H9 (cell line): ENCODE measurements at regions not wholly inside any gene's neighbourhood (a gene's known extent, or its start where the extent isn't known, plus 50 kb on each side); places are given as distances from the start of the nearest gene placed in this dataset.

ENCODE experiments used
- DNase-seq: peaks from one replicate; pipeline ENCODE4 v3.0.0-alpha.2; 2017
- H2AFZ ChIP-seq: one replicate; pipeline ENCODE4 v1.6.1; 2013; ENCODE audit warnings: mild to moderate bottlenecking, low read length, control low read depth, moderate library complexity
- H2AK5ac ChIP-seq: 2 replicates; pipeline ENCODE4 v1.6.1; 2013; ENCODE audit warnings: low read length, control low read depth, mixed read lengths; ENCODE audit not compliant: insufficient read length
- H2BK120ac ChIP-seq: one replicate; pipeline ENCODE4 v1.6.1; 2013; ENCODE audit warnings: low read depth, mild to moderate bottlenecking, low read length, control low read depth, inconsistent platforms; ENCODE audit not compliant: poor library complexity, severe bottlenecking
- H2BK12ac ChIP-seq: 2 replicates; pipeline ENCODE4 v1.6.1; 2013; ENCODE audit warnings: low read length, control low read depth, mixed read lengths, low read depth; ENCODE audit not compliant: insufficient read length
- H2BK15ac ChIP-seq: 2 replicates; pipeline ENCODE4 v1.6.1; 2013; ENCODE audit warnings: low read depth, low read length, control low read depth
- H2BK20ac ChIP-seq: one replicate; pipeline ENCODE4 v1.6.1; 2013; ENCODE audit warnings: low read depth, mild to moderate bottlenecking, low read length, control low read depth, inconsistent platforms; ENCODE audit not compliant: poor library complexity, severe bottlenecking
- H2BK5ac ChIP-seq: 2 replicates; pipeline ENCODE4 v1.6.1; 2013; ENCODE audit warnings: low read length, control low read depth, mixed read lengths; ENCODE audit not compliant: insufficient read length
- H3K14ac ChIP-seq: 2 replicates; pipeline ENCODE4 v1.6.1; 2013; ENCODE audit warnings: low read length, control low read depth; ENCODE audit not compliant: insufficient read depth
- H3K18ac ChIP-seq: 2 replicates; pipeline ENCODE4 v1.6.1; 2013; ENCODE audit warnings: low read depth, mild to moderate bottlenecking, mixed read lengths, low read length, control low read depth; ENCODE audit not compliant: insufficient read length
- H3K23ac ChIP-seq: 2 replicates; pipeline ENCODE4 v1.6.1; 2013; ENCODE audit warnings: low read length, control low read depth, mixed read lengths, low read depth; ENCODE audit not compliant: insufficient read length
- H3K23me2 ChIP-seq: 2 replicates; pipeline ENCODE4 v1.6.1; 2013; ENCODE audit warnings: low read depth, mild to moderate bottlenecking, mixed read lengths, low read length, control low read depth; ENCODE audit not compliant: insufficient read length, poor library complexity, severe bottlenecking
- H3K27ac ChIP-seq: 2 replicates; pipeline ENCODE4 v1.5.1; 2013; ENCODE audit warnings: low read length, control low read depth, mixed read lengths, low read depth; ENCODE audit not compliant: insufficient read length
- H3K27me3 ChIP-seq: 2 replicates; pipeline ENCODE4 v1.6.1; 2013; ENCODE audit warnings: low read length, control low read depth, inconsistent platforms; ENCODE audit not compliant: insufficient read depth
- H3K4ac ChIP-seq: 2 replicates; pipeline ENCODE4 v1.6.1; 2013; ENCODE audit warnings: low read depth, mild to moderate bottlenecking, control low read depth, inconsistent platforms, low read length, moderate library complexity
- H3K4me1 ChIP-seq: 2 replicates; pipeline ENCODE4 v1.6.1; 2013; ENCODE audit warnings: low read length, control low read depth, inconsistent platforms; ENCODE audit not compliant: insufficient read depth
- H3K4me2 ChIP-seq: 2 replicates; pipeline ENCODE4 v1.6.1; 2013; ENCODE audit warnings: low read length, control low read depth, mixed read lengths; ENCODE audit not compliant: insufficient read length, insufficient read depth
- H3K56ac ChIP-seq: 2 replicates; pipeline ENCODE4 v1.6.1; 2013; ENCODE audit warnings: low read depth, mild to moderate bottlenecking, mixed read lengths, low read length, control low read depth; ENCODE audit not compliant: insufficient read length
- H3K79me1 ChIP-seq: 2 replicates; pipeline ENCODE4 v1.6.1; 2013; ENCODE audit warnings: low read depth, mild to moderate bottlenecking, moderate library complexity, low read length, control low read depth, inconsistent platforms; ENCODE audit not compliant: insufficient read depth, poor library complexity, severe bottlenecking
- H3K79me2 ChIP-seq: 2 replicates; pipeline ENCODE4 v1.6.1; 2013; ENCODE audit warnings: low read length, control low read depth, inconsistent platforms; ENCODE audit not compliant: insufficient read depth
- H3K9ac ChIP-seq: 2 replicates; pipeline ENCODE4 v1.6.1; 2013; ENCODE audit warnings: low read length, control low read depth, mixed read lengths; ENCODE audit not compliant: insufficient read length; ENCODE audit errors: extremely low read depth
- H3K9me3 ChIP-seq: one replicate; pipeline ENCODE4 v1.6.1; 2013; ENCODE audit warnings: low read depth, low read length, inconsistent platforms; ENCODE audit not compliant: control insufficient read depth
- H3T11ph ChIP-seq: one replicate; pipeline ENCODE4 v1.6.1; 2013; ENCODE audit warnings: mild to moderate bottlenecking, low read length, control low read depth, inconsistent platforms
- H4K20me1 ChIP-seq: one replicate; pipeline ENCODE4 v1.6.1; 2013; ENCODE audit not compliant: control insufficient read depth, insufficient read length, insufficient read depth
- H4K5ac ChIP-seq: 2 replicates; pipeline ENCODE4 v1.6.1; 2013; ENCODE audit warnings: low read depth, mild to moderate bottlenecking, mixed read lengths, low read length, control low read depth; ENCODE audit not compliant: insufficient read length
- H4K8ac ChIP-seq: replicated peaks from 2 replicates; pipeline ENCODE4 v1.6.1; 2013; ENCODE audit warnings: low read length, control low read depth, mixed read lengths, low read depth; ENCODE audit not compliant: insufficient read length
- H4K91ac ChIP-seq: 2 replicates; pipeline ENCODE4 v1.6.1; 2013; ENCODE audit warnings: low read depth, mild to moderate bottlenecking, moderate library complexity, mixed read lengths, low read length, control low read depth; ENCODE audit not compliant: insufficient read length
- H3K27ac Mint-ChIP-seq, 3 experiments: 2 replicates in 2 of 3; 3 replicates in 1 of 3; pipeline ENCODE4 v1.8.0; 2020 to 2021; ENCODE audit warnings: mixed read lengths in 3 of 3, mild to moderate bottlenecking in 1 of 3, moderate library complexity in 1 of 3
- H3K27me3 Mint-ChIP-seq: 2 replicates; pipeline ENCODE4 v1.8.0; 2021; ENCODE audit warnings: low read depth, mild to moderate bottlenecking, moderate library complexity, mixed read lengths
- H3K36me3 Mint-ChIP-seq, 3 experiments: 2 replicates in 2 of 3; 3 replicates in 1 of 3; pipeline ENCODE4 v1.8.0; 2020 to 2021; ENCODE audit warnings: low read depth in 3 of 3, mixed read lengths in 3 of 3; ENCODE audit not compliant: insufficient read depth in 1 of 3
- H3K4me1 Mint-ChIP-seq, 2 experiments: 2 replicates each; pipeline ENCODE4 v1.8.0; 2020; ENCODE audit warnings: mixed read lengths in 2 of 2
- H3K4me3 Mint-ChIP-seq, 2 experiments: 2 replicates in 1 of 2; 3 replicates in 1 of 2; pipeline ENCODE4 v1.8.0; 2020 to 2021; ENCODE audit warnings: mild to moderate bottlenecking in 2 of 2, mixed read lengths in 2 of 2, moderate library complexity in 1 of 2
- H3K9me3 Mint-ChIP-seq, 2 experiments: 2 replicates in 1 of 2; 3 replicates in 1 of 2; pipeline ENCODE4 v1.8.0; 2020; ENCODE audit warnings: mild to moderate bottlenecking in 2 of 2, mixed read lengths in 2 of 2, moderate library complexity in 1 of 2
- WGBS: extraction: QIAGEN DNeasy Blood & Tissue Kit; methylation state at CpG from one replicate; pipeline ENCODE4 v1.1.7; 2013; ENCODE audit warnings: missing lambda C conversion rate, low lambda C conversion rate, mixed read lengths; ENCODE audit not compliant: insufficient read length; ENCODE audit errors: extremely low coverage; 5-methylcytosine and 5-hydroxymethylcytosine counted together
- TF ChIP-seq, protein P1 (sequence below): fragments of 200-600 bp; sonication (generic); conservative IDR thresholded peaks from 3 replicates; pipeline ENCODE4 v1.8.0; 2021; ENCODE audit warnings: antibody characterized with exemption, mild to moderate bottlenecking

DNA sequence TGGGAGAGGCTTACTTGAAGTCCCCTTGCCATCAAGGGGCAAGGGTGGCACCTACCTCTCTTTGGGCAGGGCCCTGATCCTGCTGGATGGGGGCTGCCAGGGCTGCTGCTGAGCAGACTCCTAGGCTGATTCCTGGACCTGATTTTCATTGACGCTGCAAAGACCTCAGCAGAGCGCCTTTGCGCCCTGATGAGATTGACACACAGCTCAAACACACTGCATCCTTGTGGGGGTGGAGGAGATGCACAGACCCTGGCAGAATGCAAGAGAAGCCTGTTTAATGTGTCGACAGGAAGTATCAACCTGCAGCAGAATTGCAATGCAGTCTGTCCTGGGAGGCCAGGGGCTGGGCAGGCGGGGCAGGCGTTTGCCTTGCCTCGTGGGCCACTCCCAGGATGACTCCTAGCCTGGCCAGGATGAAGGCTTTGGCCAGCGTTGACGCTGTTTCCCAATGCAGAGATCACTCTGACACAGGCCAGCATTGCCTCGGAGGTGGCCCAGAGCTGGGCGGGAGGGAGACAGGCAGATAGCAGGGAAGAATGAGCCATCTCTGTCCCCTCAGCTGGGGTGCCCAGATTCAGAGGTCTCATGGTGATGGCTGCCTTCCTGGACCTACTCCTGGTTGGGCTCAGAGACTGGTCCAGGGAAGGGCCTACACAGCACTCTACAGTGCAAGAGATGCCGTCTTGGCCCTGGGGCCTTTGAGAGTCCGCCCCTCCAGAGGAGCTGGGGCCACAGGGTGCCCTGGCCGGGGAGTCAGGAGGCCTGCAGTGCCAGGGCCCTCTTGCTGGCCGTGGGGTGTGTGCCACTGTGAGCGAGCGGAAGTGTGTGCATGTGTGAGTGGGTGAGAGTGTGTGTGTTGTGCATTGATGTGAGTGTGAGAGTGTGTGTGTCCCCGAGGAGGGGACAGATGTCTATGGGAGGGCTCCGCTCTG is 108.3 kb downstream of the KIF26A start:
- peak; percentile 20 for DNase-seq
- H3K4me2 ChIP-seq: no peak overlapping the region
- no peak overlapping the region for H3K4ac ChIP-seq
- TF ChIP-seq, protein P1, sequence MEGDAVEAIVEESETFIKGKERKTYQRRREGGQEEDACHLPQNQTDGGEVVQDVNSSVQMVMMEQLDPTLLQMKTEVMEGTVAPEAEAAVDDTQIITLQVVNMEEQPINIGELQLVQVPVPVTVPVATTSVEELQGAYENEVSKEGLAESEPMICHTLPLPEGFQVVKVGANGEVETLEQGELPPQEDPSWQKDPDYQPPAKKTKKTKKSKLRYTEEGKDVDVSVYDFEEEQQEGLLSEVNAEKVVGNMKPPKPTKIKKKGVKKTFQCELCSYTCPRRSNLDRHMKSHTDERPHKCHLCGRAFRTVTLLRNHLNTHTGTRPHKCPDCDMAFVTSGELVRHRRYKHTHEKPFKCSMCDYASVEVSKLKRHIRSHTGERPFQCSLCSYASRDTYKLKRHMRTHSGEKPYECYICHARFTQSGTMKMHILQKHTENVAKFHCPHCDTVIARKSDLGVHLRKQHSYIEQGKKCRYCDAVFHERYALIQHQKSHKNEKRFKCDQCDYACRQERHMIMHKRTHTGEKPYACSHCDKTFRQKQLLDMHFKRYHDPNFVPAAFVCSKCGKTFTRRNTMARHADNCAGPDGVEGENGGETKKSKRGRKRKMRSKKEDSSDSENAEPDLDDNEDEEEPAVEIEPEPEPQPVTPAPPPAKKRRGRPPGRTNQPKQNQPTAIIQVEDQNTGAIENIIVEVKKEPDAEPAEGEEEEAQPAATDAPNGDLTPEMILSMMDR: no peak
- no peak overlapping the region for H3K23ac ChIP-seq
- no peak overlapping the region for H4K91ac ChIP-seq
- no peaks in the 10 kb centered on the region for H3K79me1 ChIP-seq
- no peaks in the 10 kb centered on the region for H3K27me3 ChIP-seq
- H3K4me1 ChIP-seq: no peaks in the 10 kb centered on the region
- peaks cover 17 to 20% of the 10 kb centered on the region in 2 experiments for H3K9me3 Mint-ChIP-seq
- H4K5ac ChIP-seq: no peak overlapping the region
- peaks cover 12% of the 10 kb centered on the region for H3K9me3 ChIP-seq
- no peak overlapping the region for H3K18ac ChIP-seq
- no peaks in the 10 kb centered on the region for H4K20me1 ChIP-seq
- H2BK12ac ChIP-seq: no peak overlapping the region
- no peak overlapping the region for H2BK120ac ChIP-seq
- H3K4me3 Mint-ChIP-seq: no peak overlapping the region
- H3K79me2 ChIP-seq: no peaks in the 10 kb centered on the region
- no peak overlapping the region for H2BK20ac ChIP-seq
- H3K27me3 Mint-ChIP-seq: no peaks in the 10 kb centered on the region; the same call in 1 of the 2 replicates
- H3K23me2 ChIP-seq: no peaks in the 10 kb centered on the region
- no peaks in the 10 kb centered on the region for H3K4me1 Mint-ChIP-seq
- H2BK5ac ChIP-seq: no peak overlapping the region
- H3K56ac ChIP-seq: no peak overlapping the region
- H3K14ac ChIP-seq: no peak overlapping the region
- H2AFZ ChIP-seq: no peak overlapping the region
- no peak overlapping the region for H3K27ac ChIP-seq
- peak overlapping the region in 1 of 3 experiments; percentile 53; a peak in 1 of 7 replicates for H3K27ac Mint-ChIP-seq
- no peak overlapping the region for H2BK15ac ChIP-seq
- no peak overlapping the region for H3K9ac ChIP-seq
- H3T11ph ChIP-seq: no peak overlapping the region
- WGBS: no CpG with 5 or more reads among the region's 19 CpGs
- no peak overlapping the region for H2AK5ac ChIP-seq
- no peak overlapping the region for H4K8ac ChIP-seq
- peaks cover 0 to 9% (median 3%) of the 10 kb centered on the region in 3 experiments; a peak in 4 of 7 replicates for H3K36me3 Mint-ChIP-seq
